Kidney epithelial cell (primary cell): ENCODE measurements at regions not wholly inside any gene's neighbourhood (a gene's known extent, or its start where the extent isn't known, plus 50 kb on each side); places are given as distances from the start of the nearest gene placed in this dataset.

ENCODE experiments used
- DNase-seq: peaks from one replicate; pipeline ENCODE4 v3.0.0-alpha.2; 2010; ENCODE audit warnings: low read depth
- H3K27me3 ChIP-seq: 2 replicates; pipeline ENCODE4 v1.6.0; 2011; ENCODE audit warnings: low read length; ENCODE audit not compliant: control insufficient read depth, insufficient read depth
- H3K36me3 ChIP-seq: 2 replicates; pipeline ENCODE4 v1.5.1; 2011; ENCODE audit warnings: low read length; ENCODE audit not compliant: control insufficient read depth, insufficient read depth
- H3K4me3 ChIP-seq: 2 replicates; pipeline ENCODE4 v1.5.1; 2011; ENCODE audit warnings: low read depth, mild to moderate bottlenecking, control low read depth, low read length
- CTCF ChIP-seq: IDR thresholded peaks from 2 replicates; pipeline ENCODE4 v1.5.1; 2011; ENCODE audit warnings: mild to moderate bottlenecking, moderate library complexity, low read length, control low read depth, inconsistent platforms; ENCODE audit not compliant: insufficient read depth, poor library complexity, severe bottlenecking

GRCh38 chr9:135277219-135278201, 190.0 kb downstream of the OLFM1 start:
- DNase-seq = no peak
- no peak for TF ChIP-seq CTCF

GRCh38 chr9:135278586-135278985, 191.1 kb downstream of the OLFM1 start:
- H3K36me3 ChIP-seq = no peaks in the 10 kb centered on the region
- no peak overlapping the region for H3K4me3 ChIP-seq
- TF ChIP-seq CTCF = no peak
- no peak for DNase-seq
- H3K27me3 ChIP-seq = no peaks in the 10 kb centered on the region

More at GRCh38 chr9:135277219-135278201, 190.0 kb downstream of the OLFM1 start:
- no peaks in the 10 kb centered on the region for H3K36me3 ChIP-seq
- H3K27me3 ChIP-seq = no peaks in the 10 kb centered on the region
- H3K4me3 ChIP-seq = no peak overlapping the region

GRCh38 chr9:135279385-135279784, 191.9 kb downstream of the OLFM1 start:
- TF ChIP-seq CTCF = no peak
- DNase-seq = no peak
- H3K27me3 ChIP-seq = no peaks in the 10 kb centered on the region
- no peaks in the 10 kb centered on the region for H3K36me3 ChIP-seq
- no peak overlapping the region for H3K4me3 ChIP-seq

GRCh38 chr9:135279834-135280393, 192.4 kb downstream of the OLFM1 start:
- no peak for TF ChIP-seq CTCF
- H3K36me3 ChIP-seq = no peaks in the 10 kb centered on the region

DNA sequence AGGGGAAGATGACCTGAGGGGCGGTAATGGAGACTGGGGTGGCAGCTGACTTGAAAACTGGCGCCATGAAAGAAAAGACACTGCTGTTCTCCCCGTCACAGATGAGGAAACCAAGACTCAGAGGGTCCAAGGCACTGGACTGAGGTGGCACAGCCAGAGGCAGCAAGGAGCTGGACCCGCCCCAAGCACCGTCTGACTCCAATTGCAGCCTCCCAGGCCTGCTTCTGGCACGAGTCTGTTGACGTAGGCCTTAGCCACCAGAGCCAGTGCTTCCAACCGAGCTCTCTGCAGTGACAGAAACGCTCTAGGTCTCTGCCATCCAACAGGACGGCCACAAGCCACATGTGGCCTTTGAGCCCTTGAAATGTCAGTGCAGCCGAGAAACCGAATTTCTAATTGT, 193.2 kb downstream of the OLFM1 start:
- Histone ChIP-seq H3K4me3 (no peak overlapping the region), H3K36me3 (no peaks in the 10 kb centered on the region), H3K27me3 (no peaks in the 10 kb centered on the region)
- no peak for DNase-seq
- no peak for TF ChIP-seq CTCF

More at GRCh38 chr9:135279834-135280393, 192.4 kb downstream of the OLFM1 start:
- DNase-seq = no peak
- Histone ChIP-seq H3K27me3 (no peaks in the 10 kb centered on the region), H3K4me3 (no peak overlapping the region)
